ENCODE measurements at regions not wholly inside any gene's neighbourhood (a gene's known extent, or its start where the extent isn't known, plus 50 kb on each side); places are given as distances from the start of the nearest gene placed in this dataset.

DNA sequence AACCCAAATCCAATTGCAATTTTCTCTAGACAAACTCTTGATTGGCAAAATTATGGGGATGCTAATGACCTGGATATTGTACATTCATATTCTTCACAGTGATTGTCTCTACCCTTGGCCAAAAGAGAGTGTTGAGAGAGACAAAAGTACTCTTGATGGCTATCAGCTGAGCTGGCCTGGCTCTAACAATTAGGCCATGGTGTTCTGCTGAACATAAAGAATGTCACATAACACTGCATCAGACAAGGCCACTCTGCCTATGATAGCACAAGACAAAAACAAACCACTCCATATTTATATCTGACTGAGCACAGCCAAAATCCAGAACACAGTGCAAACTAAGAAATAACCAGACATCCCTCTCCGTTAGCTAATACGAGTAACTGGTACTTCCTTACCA, 101.7 kb downstream of the ADAMTS1 start:
- TF ChIP-seq POLR2A (IDR thresholded peaks at IDR 0.05) (no peak), CTCF (IDR thresholded peaks at IDR 0.05) (no peak)
